CD4-positive, alpha-beta T cell treated with Interleukin-12 subunit alpha and Interleukin-12 subunit beta, for 1 hour (primary cell): ENCODE measurements at regions not wholly inside any gene's neighbourhood (a gene's known extent, or its start where the extent isn't known, plus 50 kb on each side); places are given as distances from the start of the nearest gene placed in this dataset.
"Not testable (repeated sequence)": the region's sequence is repeated elsewhere in the genome, so short reads cannot be mapped to it uniquely, and the experiment has no call there.

Source experiments
- DNase-seq: peaks from one replicate; pipeline ENCODE4 v3.0.0-alpha.2; 2020

DNA sequence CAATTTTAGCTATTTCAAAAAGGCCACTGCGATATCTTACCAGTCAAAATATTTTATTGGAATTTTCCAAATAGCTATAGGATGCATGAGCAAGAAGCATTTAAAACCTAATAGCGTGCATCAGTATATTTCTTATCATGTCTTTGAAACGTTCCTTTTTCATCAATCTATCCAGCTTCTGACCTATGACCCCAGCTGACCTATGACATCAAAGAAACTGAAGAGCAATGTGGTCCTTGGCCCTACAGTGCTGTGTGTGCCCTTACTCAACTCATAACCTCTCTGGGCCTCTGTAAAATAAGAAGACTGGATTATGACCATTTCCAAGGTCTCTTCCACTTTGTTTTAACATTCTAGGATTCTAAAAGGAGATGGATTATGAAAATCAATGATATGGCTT, 118.2 kb downstream of the ZNF22 start:
- DNase-seq, result no peak

GRCh38 chr10:45122180-45122860, 121.6 kb downstream of the ZNF22 start:
- not testable (repeated sequence) for DNase-seq

- DNase-seq, result no peak
Measured at GRCh38 chr10:45135443-45136198, 134.9 kb downstream of the ZNF22 start.

GRCh38 chr10:45136256-45136655, 135.5 kb downstream of the ZNF22 start:
- DNase-seq, result no peak

GRCh38 chr10:45144326-45145070, 143.8 kb downstream of the ZNF22 start:
- DNase-seq, result no peak

DNA sequence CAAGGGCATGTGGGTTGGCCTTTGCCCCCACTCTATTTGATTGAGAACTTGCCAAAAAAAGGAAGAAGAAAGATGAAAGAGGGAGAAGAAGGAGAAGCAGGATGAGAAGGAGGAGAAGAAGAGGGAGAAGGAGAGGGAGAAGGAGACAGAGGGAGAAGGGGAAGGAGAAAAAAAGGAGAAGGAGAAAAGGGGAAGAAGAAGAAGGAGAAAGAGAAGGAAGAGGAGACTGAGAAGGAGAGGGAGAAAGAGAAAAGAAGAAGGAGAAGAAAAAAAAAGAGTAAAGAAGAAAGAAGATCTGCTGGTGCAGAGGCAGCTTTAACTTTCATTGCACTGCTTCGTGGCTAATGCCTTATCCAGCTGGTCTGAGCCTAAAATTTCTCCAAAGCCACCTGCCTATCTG, 144.4 kb downstream of the ZNF22 start:
- DNase-seq, result not testable (repeated sequence)

DNA sequence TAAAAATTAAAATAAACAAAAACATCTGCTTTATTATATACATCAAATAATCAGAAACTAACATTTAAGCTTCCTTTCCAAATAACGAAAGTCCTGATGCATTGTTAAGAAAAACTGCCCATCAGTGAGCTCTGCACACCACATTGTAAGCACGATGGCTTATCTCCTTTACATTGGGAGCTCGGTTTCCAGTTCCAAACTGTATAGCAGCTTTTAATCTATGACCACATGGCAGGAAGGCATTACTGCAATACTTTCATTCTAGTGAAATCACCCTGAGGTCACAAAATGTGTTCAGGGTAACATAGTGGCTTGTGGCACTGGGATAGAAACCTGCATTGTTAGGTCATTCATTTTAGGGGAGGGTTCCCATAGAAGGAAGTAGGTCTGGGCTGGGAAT, 146.3 kb downstream of the ZNF22 start:
- DNase-seq, result no peak

GRCh38 chr10:45150997-45151396, 150.3 kb downstream of the ZNF22 start:
- no peak for DNase-seq

GRCh38 chr10:45151467-45152214, 150.9 kb downstream of the ZNF22 start:
- no peak for DNase-seq

GRCh38 chr10:45152726-45153125, 152.0 kb downstream of the ZNF22 start:
- no peak for DNase-seq

DNA sequence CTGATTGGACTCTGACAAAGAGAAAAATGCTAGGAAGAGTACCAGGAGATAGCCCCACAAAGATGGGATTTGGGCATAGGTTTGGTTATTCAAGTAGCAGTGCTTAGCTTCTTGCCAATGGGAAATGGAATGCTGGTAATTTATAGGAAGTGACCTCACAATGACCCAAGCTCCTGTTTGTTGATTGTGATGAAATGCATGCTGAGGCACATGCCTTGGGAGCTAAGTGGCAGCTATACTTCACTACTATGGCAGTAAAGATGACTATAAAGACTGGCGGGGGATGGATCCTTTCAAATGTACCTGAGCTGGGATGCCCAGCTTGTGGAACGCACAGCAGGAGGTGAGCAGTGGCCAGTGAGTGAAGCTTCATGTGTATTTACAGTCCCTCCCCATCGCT, 153.8 kb downstream of the ZNF22 start:
- no peak for DNase-seq

DNA sequence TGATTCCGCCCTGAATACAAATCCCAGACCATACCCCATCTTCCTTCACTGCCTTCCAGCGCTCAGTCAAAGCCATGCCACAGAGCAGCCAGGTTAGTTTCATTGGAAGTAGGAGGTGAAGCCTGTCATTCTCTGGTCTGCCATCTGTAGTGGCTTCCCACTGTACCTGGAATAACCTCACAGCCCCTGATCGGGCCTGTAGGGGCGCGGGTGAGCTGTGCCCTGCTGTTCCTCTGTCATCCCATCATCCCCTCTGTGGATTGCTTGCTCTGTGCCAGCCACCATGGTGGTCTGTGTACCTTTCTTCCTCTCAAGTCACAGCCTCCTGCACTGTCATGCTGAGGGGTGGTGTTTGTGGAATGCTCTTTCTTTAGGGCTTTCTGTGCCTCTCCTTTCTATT, 155.1 kb downstream of the ZNF22 start:
- no peak for DNase-seq

- no peak for DNase-seq
Measured at GRCh38 chr10:45160271-45160670, 155.1 kb downstream of the OR13A1 start.

GRCh38 chr10:45163315-45163975, 152.0 kb downstream of the OR13A1 start:
- DNase-seq, result no peak

GRCh38 chr10:45175520-45176118, 139.8 kb downstream of the OR13A1 start:
- not testable (repeated sequence) for DNase-seq

GRCh38 chr10:45179691-45180090, 135.7 kb downstream of the OR13A1 start:
- DNase-seq, result no peak

- no peak for DNase-seq
Measured at GRCh38 chr10:45180507-45180906, 134.9 kb downstream of the OR13A1 start.

DNA sequence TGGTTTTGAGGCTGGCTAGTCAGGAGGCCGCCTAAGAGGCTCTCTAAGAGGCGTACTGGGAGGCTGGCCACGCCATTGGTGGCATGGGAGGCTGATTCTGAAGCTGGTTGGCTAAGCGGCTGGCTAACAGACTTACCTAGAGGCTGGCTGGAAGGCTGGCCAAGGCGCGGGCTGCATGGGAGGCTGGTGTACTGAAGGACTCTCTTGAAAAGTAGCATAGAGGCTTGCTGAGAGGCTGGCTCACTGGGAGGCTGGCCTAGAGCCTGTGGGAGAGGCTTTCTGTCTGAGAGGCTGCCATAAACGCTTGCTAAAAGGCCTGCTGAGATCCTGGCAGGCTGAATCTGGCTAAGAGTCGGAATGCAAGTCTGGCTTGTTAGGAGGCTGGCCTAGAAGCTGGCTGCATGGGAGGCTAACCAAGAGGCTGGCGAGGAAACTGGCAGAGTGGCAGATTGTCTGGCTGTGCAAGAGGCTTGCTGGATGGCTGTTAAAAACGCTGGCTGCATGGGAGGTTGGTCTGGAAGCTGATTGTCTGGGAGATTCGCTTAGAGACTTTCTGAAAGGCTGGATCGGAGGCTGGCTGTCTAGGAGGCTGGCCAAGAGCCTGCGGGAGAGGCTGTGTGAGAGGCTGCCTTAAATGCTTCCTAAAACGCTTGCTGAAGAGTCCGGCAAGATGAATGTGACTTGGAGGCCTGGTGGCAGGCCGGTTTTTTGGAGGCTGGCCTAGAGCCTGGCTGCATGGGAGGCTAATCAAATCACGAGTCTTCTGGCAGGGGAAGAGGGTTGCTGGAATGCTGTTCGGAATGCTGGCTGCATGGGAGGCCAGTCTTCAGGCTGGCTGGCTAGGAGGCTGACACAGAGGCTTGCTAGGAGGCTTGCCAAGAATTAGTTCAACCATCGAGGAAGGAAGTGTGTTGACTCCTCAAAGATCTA, 134.2 kb downstream of the OR13A1 start:
- no peak for DNase-seq

- DNase-seq, result no peak
Measured at GRCh38 chr10:45183174-45183573, 132.2 kb downstream of the OR13A1 start.

GRCh38 chr10:45197816-45198485, 117.5 kb downstream of the OR13A1 start:
- DNase-seq, result no peak
